NCI-H82 (cell line): ENCODE measurements at regions not wholly inside any gene's neighbourhood (a gene's known extent, or its start where the extent isn't known, plus 50 kb on each side); places are given as distances from the start of the nearest gene placed in this dataset.

ENCODE experiments used
- DNase-seq: peaks from one replicate; lab custom pipeline; 2025; lab: John Stamatoyannopoulos, UW

DNA sequence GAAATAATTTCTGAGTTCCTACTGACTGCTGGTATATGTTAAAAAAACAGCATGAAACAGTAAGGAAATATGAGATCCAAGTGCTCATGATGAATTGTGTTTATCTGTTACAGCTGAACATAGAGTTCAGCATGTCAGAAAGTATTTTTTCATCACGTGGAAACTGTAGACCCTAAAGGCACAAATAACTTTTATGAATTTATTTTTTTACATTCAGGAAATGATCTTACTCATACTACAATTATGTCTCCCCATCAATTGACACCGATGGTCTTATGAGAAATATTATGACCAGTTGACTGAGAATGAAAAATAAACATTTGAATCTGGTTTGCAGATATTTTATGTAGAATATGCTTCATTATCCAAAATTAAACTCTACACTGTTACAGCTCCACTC lies 283.1 kb upstream of the SPANXN4 start:
- no peak for DNase-seq

DNA sequence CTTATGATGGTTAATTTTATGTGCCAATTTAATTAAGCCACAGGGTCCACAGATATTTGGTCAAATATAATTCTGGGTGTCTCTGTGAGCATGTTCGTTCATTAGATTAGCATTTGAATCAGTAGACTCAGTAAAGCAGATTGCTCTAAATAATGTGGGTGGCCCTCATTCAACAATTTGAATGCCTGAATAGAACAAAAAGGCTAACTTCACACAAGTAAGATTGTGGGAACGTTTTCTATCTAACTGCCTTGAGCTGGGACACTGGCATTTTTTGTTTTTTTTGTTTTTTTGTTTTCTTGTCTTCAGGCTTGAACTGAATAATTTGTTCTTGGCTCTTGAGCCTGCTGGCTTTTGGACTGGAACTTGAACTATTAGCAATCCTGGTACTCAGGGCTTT lies 292.4 kb upstream of the SPANXN4 start:
- DNase-seq: no peak

GRCh38 chrX:142711796-142712290 lies 313.9 kb upstream of the SPANXN4 start:
- no peak for DNase-seq

- no peak for DNase-seq
Measured at GRCh38 chrX:142702749-142703148, 323.0 kb upstream of the SPANXN4 start.

DNA sequence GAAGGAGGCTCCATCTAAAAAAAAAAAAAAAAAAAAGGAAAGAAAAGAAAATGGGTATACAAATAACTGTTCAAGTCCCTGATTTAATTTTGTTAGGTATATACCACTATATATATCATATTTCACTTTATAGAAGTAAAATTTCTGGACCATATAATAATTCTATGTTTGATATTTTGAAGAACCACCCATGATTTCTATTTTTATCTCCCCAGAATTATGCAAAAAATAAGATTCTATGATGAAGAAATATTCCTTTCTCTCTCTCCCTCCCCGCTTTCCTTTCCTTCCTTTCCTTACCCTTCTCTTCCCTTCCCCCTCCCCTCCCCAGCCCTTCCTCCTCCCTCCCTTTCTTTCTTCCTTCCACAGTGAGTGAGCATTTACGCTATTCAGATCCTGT lies 337.5 kb upstream of the SPANXN4 start:
- DNase-seq: no peak

DNA sequence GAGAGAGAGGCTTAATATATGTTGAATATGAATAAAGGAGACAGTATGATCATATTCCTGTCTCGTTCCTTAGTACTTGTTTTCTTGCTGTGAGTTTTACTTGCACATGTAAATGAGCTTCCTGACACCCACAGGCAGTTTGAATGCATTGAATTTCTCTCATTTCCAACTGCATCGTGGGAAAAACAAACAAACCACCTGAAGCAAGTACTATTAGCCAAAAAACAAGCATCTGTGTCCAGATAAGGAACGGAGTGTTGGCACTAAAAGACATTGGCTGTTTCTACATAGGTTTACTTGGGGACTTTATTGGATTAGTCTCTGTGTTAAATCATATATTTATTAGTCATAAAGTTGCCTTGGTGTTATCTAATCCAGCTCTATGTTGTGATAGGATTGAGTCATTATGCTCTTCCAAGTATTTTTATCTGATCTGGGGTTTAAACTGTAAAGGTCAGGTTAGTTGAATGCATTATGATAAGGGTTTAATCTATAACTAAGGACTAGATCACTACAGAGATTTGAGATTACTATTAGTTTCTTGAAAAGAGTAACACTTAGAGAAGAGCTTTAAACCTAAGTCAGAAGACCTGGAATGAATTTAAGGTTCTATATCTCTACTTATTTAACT lies 339.0 kb upstream of the SPANXN4 start:
- DNase-seq: no peak

DNA sequence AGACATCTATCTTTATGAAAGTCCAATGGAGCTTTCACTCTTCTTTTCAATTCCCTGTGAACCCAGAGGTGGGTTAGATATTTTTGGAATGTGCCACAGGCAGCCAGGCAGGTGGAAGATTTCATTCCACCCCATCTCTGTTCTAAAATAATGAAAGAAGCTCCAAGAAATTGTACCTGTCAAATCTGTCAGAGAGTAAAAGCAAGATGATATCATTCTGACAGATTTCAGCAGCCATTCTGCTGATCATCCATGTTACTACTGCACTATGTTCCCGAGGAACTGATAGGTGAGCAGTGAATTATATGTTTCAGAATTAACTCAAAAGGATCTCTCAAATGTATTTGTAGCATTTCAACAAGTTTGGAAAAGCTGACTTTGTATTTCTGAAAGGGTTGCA lies 339.5 kb upstream of the SPANXN4 start:
- DNase-seq: no peak

DNA sequence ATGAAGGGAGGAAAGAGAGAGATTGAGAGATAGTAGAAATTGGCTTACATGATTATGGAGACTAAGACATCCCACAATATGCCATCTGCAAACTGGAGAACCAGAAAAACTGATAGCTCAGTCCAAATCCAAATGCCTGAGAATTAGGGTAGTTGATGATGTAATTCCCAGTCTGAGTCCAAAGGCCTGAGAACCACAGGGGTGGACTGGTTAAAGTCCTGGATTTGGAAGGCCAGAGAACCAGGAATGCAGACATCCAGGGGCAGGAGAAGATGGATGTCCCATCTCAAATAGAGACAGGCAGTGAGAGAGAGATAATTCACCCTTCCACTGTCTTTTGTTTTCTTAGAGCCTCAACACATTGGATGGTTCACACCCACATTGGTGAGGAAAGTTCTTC lies 345.7 kb upstream of the SPANXN4 start:
- no peak for DNase-seq

DNA sequence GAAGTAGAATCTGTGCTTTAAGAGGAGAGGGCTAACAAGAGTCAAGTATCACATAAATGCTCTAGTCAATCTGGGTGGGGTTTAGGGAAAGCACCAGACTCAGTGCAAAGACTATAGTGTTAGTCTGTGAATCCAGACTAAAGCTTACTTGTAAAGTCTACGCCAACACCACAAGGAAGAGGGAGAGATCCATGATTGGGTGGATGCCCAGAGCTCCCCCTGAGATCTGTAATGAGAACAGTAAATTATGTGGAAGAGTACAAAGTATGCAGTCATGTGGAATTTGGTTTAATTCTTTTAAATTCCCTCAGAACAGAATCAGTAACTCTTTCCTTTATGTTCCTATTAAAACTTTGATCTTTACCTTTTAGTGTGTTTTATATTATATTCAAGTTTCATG lies 354.7 kb upstream of the SPANXN4 start:
- no peak for DNase-seq

DNA sequence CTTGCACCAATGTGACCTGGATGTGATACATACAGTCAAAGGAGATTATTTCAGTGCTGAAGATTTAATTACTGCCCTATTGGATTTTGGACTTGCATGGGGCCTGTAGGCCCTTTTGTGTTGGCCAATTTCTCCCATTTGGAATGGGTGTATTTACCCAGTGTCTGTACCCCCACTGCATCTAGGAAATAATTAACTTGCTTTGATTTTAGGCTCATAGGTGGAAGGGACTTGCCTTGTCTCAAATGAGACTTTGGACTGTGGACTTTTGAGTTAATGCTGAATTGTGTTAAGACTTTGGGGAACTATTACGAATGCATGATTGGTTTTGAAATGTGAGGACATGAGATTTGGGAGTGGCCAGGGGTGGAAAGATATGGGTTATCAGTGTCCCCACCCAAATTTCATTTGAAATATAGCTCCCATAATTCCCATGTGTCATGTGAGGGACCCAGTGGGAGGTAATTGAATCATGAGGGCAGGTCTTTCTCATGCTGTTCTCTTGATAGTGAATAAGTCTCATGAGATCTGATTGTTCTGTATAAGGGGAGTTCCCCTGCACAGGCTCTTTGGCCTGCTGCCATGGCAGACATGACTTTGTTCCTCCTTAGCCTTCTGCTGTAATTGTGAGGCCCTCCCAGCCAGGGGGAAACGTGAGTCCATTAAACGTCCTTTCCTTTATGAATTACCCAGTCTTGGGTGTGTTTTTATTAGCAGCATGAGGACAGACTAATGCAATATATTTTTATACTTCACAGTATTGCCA lies 362.2 kb upstream of the SPANXN4 start:
- no peak for DNase-seq

- no peak for DNase-seq
Measured at GRCh38 chrX:142661696-142662095, 364.0 kb upstream of the SPANXN4 start.

DNA sequence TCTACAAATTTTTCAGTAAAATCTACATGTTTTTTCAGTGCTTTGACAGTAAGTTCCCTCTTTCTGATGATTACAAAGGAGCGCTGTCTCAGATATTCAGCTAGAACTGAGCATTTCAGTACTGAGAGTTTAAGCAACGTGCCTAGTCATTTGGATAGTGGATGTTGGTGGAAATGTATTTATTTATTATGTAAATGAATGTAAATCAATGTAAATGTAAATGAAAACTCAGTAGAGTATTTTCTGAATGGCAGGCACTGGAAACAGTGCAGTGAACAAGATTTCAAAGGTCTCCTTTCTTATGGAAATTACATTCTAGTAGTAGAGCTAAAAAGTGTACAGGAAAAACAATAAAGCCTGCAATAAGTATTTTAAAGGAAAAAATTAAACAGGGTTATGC lies 370.2 kb upstream of the SPANXN4 start:
- no peak for DNase-seq

DNA sequence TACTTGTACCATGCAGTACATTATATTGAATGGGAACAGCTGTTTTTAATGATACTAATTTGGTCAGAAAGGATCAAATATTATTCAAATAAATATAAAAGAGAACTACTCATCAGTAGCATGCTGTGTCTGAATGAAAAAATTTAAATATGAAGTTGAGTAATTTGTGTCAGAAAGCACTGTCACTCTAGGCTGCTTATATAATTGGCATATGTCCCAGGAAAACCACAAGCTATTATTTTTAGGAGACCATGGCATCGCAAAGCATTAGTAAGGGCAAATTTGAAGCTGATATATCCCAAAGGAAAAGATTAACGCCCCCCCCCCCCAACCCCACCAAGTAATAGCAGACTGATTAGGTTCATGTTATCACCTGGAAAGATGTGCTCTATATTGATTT lies 388.5 kb upstream of the SPANXN4 start:
- no peak for DNase-seq

DNA sequence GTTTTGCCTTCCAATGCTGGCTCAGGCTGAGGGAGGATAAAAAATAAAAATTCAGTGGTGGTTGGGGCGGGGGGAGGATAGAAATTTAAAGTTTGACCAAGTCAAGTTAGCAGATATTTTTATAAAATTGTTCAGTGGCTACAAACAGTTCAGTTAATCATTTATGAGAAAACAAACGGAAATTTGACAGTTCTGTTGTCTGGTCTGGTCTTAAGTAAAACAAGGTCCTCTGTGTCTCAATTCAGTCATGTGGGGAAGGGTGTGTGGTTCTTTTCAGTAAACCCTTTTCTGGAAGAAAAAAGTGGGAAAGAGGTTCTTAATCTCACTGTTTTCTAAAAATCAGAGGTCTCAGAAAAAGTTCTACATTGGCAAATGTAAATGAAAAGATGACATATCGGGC lies 409.1 kb upstream of the SPANXN4 start:
- DNase-seq: no peak

GRCh38 chrX:142613403-142613802 lies 408.3 kb upstream of the MAGEC2 start:
- no peak for DNase-seq

DNA sequence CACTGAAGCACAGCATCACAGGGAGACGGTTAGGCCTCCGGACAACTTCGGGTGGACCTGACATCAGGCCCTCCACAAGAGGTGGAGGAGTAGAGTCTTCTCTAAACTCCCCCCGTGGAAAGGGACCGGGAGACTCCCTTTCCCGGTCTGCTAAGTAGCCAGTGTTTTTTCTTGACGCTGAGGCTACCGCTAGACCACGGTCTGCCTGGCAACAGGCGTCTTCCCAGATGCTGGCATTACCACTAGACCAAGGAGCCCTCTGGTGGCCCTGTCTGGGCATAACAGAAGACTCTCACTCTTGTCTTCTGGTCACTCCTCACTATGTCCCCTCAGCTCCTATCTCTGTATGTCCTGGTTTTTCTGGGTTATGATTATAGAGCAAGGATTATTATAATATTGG lies 401.5 kb upstream of the MAGEC2 start:
- peak; percentile 51 for DNase-seq

- DNase-seq: no peak
Measured at GRCh38 chrX:142601792-142602191, 396.7 kb upstream of the MAGEC2 start.

DNA sequence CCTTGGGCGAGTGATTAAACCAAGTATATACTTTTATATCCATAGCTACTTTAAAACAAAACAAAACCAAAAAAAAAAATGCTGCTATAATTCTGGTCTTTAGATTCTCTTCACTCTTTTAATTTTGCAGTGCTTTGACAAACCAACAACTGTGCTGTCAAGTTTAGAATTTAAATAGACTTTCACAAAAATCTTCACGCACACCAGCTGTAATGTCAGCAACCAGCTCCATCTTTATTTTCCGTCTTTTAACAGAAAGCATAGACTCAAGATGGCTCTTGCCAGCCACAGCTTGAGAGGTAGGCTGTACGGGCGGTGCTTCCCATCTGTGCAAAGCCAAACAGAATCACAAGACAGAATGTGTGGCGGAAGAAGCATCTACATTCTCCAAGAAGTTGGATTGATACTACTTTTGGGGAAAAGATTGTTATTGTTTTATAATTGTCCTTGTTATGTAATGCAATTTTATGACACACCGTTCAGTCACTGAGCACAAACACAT lies 388.3 kb upstream of the MAGEC2 start:
- DNase-seq: no peak

DNA sequence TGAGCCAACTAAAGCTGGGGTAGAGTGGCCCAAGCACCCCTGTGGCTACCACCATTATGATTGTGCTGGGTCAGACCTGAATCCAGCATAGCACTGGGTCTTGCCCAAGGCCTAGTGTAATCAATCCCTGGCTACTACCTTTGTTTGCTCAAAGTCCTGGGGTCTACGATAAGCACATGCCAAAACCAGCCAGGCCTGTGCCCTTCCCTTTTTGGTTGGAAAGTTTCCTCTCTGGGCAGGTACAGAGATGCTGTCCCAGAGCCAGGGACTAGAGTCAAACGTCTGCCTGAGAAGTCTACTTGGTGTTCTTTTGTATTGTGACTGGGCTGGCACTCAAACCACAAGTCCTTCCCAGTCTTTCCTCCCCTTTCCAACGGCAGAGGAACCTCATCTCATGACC lies 371.5 kb upstream of the MAGEC2 start:
- DNase-seq: no peak

DNA sequence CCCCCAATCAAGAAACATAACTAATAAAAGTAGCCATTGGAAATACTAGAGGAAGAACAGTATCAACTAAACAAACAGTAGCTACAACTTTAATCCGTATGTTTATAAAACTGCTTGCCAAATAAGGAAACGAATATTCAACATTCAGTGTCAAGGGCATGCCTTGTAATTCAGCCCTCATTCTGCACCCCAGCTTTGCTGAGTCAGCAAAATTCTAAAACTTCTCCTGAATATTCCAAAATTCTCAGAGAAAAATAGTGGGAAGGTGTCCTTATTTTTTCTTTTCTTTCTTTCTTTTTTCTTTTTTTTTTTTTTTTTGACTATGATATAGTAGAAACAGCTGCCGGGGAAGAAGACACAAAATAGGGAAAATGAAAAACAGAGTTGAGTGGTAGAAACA lies 344.8 kb upstream of the MAGEC2 start:
- DNase-seq: no peak

- DNase-seq: no peak
Measured at GRCh38 chrX:142505839-142506238, 300.7 kb upstream of the MAGEC2 start.

GRCh38 chrX:142503967-142504643 lies 299.0 kb upstream of the MAGEC2 start:
- no peak for DNase-seq

DNA sequence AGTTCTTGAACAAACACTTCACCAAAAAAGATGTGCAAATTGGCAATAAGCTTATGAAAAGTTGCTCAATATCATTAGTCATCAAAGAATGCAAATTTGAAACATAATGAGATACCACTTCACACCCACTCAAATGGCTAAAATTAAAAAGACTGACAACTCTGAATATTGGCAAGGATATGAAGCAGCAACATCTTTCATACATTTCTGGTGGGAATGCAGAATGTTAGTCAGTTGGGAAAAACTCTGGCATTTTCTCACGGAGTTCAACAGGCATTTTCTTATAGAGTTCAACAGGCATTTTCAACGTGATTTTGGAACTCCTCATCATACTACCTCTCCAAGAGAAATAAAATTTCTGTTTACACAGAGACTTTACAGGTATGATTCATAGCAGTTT lies 297.4 kb upstream of the MAGEC2 start:
- no peak for DNase-seq
